ENCODE measurements at regions not wholly inside any gene's neighbourhood (a gene's known extent, or its start where the extent isn't known, plus 50 kb on each side); places are given as distances from the start of the nearest gene placed in this dataset.

DNA sequence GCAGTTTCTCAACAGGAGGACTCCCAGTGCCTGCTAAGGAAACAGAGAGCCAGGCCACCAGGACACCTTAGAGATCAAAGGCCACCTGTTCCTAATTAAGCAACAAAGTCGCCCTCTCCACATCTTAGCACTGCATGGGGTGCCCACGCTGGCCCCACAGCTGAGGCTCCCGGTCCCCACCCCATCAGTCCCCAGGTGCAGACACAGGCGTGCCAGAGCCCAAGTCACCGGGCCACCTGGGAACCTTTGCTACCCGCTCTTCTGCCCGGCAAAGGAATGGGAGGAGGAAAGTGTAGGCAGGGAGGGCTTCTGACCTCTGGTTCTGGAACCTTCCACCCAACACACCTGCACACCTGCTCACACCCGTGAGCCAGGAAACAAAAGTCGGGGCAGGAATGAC is 85.5 kb upstream of the PRR5 start:
- DNase-seq (ENCODE audit: extremely low read depth in 1 of 2, low read depth in 1 of 2), result no peak

DNA sequence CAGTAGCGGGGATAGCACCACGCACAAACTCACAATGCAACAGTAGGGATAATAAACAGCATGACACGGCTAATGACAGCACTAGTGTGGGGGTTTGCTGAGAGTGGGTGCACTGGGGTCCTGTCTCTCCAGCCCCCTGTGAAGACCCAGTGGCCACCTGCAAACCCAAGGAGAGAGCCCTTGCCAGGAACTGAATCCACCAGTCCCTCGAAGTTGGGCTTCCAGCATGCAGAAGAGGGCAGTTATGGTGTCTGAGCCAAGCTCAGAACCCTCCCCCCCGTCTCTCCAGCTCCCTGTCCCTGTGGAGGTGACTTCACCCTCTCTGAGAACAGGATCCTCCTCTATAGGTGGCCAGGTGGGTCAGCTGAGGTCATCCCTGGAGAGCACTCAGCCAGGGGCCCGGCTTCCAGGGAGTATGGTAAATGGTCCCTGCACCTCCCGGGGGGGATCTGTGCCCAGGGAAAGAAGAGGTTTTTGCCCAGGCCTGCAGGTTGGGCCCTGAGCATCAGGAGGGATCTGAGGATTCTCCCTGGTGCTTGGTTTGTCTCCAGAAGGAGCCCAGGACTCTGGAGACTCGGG is 86.3 kb upstream of the PRR5 start:
- DNase-seq (ENCODE audit: extremely low read depth in 1 of 2, low read depth in 1 of 2), result no peak

DNA sequence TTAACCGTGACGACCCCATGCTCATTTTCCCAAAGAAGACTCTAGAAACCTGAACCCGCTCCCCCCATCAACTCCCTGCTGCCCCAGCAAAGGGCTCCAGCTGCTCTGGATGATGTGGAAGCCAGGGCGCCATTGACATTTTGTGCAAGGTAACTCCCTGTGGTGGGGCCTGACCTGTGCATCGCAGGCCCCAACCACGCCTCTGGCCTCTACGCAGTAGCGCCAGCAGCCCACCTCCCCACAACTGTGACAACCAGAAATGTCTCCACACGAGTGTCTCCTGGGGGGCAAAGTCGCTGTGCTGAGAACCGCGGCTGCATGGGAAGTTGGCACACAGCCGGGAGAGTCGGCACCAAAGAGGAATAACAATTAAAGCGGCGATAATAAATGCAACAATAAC is 86.9 kb upstream of the PRR5 start:
- no peak for DNase-seq (ENCODE audit: extremely low read depth in 1 of 2, low read depth in 1 of 2)

DNA sequence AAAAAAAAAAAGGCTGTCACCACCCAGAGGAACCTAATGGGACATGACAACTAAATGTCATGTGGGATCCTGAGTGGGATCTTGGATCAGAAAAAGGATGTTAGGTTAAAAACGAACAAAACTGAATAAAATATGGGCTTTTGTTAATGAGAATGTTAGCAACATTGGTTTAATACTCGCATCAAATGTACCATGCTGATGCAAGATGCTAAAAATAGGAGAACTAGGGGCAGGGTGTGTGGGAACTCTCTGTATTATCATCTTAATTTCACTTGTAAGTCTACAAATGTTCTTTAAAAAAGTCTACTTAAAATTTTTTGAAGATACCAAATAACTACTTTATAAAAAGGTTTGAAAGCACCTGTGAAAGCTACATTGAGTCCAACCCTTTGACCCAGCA is 88.8 kb upstream of the PRR5 start:
- DNase-seq (ENCODE audit: extremely low read depth in 1 of 2, low read depth in 1 of 2), result no peak

DNA sequence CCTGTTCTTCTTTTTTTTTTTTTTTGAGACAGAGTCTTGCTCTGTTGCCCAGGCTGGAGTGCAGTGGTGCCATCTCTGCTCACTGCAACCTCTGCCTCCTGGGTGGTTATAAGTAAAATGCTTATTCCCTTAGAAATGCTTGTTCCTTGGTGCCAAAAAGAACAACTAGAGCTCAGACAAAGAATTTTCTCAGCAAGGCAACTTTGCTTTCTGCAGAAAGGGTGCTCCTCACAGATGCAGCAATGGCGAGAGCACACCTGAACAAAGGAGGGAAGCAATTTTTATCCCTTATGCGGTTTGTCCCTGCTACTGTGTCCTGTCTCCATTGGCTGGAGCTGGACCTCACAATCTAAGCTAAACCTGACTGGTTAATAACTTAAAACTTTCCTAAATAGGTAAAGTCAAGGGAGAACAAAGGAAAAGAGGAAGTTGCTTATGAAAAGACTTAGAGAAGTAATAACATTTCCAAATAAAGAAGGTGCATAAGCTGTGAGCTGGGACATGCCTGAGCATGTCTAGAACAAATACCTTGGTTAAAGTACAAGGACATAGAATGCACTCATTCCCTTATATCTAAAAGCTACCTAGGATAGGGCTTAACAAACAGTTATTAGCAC is 90.0 kb upstream of the PRR5 start:
- no peak for DNase-seq (ENCODE audit: extremely low read depth in 1 of 2, low read depth in 1 of 2)

DNA sequence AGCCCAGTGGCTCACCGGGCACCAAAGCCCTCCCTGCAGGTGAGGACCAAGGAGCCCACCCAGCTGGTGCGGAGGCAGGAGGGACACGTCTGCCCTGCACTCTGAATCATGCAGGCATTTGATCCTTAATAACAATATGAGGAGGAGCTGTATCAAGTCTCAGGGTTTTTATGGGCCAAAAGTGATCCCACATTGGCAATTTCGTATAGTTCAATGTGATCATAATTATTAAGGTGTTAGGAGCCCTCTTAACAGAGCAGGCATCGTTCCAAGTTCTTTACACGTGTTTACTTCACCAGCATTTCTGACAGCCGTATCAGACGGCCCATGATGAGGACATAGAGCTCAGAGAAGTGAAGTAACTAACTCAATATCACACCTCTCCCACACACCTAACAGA is 91.9 kb upstream of the PRR5 start:
- no peak for DNase-seq (ENCODE audit: extremely low read depth in 1 of 2, low read depth in 1 of 2)

DNA sequence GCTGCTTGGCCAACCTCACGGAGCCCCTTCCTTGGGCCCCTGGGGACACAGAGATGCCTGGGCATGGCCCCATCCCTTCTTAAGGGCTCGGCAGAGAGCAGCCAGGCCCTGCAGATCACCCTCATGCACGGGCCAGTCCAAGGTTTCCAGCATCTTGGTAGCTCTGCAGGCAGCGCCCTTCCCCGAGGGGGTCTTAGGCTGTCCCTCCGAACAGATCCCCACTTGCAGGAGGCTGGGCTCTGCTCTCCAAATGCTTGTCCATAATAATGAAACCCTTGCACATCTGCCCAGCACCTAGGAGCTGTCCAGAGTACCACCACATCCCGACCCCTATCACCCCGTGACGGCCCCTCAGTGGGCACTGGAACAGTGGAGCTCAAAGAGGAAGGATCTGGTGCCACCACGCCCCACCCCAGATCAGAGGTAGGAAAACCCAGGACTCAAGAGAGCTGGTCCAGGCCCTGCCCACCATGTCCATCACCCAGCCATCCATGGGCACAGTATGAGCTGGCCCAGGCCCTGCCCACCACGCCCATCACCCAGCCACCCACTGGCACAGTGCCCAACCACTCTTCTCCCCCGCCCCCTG is 92.5 kb upstream of the PRR5 start:
- DNase-seq (ENCODE audit: extremely low read depth in 1 of 2, low read depth in 1 of 2), result no peak

DNA sequence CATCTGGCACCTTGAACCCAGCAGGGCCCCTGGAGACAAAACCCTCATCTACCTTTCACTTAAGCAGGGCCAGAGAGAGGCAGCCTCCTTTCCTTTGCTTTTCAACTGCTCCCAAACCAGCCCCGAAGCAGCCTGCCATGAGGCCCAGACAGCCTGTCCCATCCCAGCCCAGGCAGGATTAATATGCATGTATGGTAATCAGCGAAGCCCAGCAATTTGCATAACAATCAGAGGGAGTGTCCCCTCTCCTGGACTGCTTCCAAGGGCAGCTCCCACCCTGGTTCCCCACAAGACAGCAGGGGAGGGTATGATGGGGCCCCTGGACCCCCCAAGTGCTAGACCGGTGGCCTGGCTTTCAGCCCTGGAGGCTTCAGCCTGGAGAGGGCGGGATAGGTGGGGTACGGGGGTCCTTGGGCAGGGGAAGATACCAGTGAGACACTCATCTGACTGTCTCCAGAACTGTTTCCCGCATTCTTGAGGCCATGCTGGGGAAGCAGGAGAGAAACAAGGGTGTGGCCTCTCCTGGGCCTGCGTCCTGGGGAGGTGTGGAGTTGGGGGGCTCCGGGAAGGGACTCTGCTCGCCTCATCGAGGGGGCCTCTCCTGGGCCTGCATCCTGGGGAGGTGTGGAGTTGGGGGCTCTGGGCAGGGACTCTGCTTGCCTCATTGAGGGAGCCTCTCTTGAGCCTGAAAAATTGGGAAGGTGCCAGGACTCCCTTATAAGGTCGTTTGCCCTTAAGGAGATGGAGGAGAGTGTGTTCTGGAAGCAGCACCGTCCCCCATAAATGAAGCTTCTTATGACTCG is 93.2 kb upstream of the PRR5 start:
- no peak for DNase-seq (ENCODE audit: extremely low read depth in 1 of 2, low read depth in 1 of 2)

DNA sequence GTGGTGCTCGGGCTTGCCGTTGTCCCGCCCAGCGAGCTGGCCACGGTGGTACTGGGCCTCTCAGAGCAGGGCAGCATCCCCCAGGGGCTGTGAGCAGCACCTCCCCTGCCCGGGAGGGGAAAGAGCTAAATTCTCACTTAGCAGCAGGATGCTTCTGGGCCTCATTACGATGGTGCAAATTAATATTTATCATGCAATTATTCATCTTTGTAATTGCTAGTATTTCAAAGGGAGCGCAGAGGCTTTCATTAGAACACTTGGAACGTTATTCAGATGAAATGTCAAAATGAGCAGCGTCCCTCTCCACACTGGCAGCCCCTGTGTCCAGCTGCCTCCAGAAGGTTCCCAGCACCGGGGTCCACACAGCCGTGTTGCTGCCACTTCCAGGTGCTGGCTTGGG is 95.9 kb upstream of the PRR5 start:
- no peak for DNase-seq (ENCODE audit: extremely low read depth in 1 of 2, low read depth in 1 of 2)

DNA sequence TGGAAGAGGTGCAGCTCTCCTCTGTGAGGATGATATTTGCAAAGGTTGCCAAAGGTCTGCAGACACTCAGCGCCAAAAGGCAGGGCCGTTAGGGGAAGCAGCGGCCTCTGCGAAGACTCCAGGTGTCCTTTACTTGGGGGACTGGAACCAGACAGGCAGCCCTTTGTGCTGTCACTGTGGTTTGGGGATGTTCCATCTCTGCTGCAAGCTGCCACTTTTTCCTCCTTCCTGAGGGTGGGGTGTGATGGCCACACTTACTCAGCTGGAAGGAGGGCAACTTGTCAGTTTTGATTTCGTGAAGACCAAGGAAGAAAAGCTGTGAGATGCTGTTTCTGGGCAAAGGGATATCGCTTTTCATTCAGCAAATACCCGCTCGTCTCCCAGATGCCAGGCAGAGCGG is 96.5 kb upstream of the PRR5 start:
- DNase-seq (ENCODE audit: extremely low read depth in 1 of 2, low read depth in 1 of 2), result no peak

DNA sequence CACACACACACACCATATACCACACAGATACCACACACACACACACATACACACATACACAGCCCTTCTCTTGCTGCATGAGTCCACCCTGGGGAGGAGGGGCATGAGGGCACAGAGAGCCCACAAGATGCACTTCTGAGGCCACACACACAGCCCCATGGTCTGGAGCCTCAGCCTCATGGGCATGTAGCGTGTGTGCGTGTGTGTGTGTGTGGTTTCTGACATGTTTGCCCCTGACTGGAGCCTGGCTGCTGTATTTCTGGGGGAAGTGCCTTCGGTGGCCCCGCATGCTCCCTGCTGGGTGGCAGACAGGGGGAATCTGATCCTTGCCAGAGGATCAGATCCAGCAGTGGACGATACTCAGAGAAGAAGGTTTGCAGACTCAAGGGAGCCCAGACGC is 97.0 kb upstream of the PRR5 start:
- DNase-seq (ENCODE audit: extremely low read depth in 1 of 2, low read depth in 1 of 2), result no peak

DNA sequence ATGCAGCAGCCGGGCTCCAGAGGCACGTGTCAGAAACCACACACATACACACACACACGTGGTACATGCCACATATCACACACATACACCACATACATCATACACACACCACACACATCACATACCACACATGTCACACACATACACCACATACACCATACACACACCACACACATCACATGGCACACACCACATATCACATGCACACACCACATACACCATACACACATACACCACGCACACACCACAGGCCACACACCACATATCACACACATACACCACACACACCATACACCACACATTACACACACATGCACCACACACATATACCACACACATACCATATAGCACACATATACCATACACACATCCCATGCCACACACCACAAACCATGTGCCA is 97.5 kb upstream of the PRR5 start:
- DNase-seq (ENCODE audit: extremely low read depth in 1 of 2, low read depth in 1 of 2), result no peak

DNA sequence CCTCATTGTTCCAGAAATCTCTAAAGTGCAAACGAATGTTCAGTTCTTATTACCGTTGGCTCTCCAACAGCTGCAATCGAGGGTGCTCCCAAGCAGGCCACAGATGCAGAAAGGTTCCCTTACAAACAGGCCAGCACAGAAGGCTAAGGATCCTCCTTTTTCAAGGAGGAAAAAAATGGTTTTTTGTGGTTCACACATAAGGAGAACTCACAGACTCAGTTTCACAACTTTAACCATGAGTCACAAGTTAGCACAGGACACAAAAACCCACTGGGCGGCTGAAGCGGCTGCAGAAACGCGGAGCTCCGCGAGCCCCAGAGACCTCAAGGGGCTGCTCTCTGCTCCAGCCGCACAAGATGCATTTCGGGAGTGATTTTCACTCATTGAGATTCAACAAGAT is 98.2 kb upstream of the PRR5 start:
- no peak for DNase-seq (ENCODE audit: extremely low read depth in 1 of 2, low read depth in 1 of 2)

DNA sequence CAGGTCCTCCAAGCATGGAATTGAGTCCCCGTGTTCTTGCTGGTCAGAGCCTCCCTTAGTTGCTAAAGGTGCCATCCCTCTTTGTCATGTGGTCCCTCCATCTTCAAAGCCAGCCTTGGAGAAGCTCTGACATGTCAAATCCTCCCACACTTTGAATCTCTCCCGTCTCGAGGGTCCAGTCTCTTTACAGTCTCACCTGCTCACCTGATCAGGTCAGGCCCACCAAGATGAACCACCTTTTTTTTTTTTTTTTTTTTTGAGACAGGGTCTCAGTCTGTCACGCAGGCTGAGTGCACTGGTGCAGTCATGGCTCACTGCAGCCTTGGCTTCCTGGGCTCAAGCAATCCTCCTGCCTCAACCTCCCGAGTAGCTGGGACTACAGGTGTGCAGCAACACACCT is 100.3 kb upstream of the PRR5 start:
- DNase-seq (ENCODE audit: extremely low read depth in 1 of 2, low read depth in 1 of 2), result no peak

DNA sequence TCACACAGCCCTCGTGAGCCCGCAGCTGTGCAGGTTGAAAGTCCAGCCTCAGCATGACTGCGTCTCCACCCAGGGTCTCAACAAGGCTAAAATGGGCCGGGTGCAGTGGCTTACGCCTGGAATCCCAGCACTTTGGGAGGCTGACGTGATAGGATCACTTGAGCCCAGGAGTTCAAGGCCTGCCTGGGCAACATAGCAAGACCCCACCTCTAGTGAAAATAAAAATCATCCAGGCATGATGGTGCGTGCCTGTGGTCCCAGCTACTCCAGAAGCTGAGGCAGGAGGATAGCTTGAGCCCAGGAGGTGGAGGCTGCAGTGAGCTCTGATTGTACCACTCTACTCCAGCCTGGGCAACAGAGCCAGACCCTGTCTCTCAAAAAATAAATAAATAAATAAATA is 100.8 kb upstream of the PRR5 start:
- DNase-seq (ENCODE audit: extremely low read depth in 1 of 2, low read depth in 1 of 2), result no peak

DNA sequence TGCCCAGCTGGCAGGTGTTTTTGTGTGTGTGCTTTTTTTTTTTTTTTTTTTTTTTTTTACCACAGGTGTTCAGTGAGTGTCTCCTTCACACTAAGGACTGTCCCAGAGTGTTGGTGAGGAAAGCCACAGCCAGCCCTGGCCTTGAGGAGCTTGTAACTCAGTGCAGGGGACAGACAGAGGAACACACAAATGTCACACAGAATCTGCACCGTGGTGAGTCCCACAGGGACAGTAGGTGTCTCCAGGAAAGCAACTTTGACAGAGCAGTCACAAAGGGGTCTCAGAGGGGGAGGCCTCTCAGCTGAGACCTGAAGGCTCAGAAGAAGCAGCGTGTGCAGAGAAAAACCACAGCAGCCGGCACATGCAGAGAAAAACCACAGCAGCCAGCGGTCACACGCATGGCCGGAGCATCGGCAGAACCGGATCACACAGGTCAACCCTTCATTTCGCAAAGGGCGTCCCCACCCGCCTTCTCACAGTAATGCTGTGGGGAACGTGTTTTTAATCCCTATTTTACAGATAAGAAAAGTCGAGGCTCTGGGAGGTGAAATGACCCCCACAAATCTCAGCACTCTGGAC is 101.7 kb upstream of the PRR5 start:
- no peak for DNase-seq (ENCODE audit: extremely low read depth in 1 of 2, low read depth in 1 of 2)

DNA sequence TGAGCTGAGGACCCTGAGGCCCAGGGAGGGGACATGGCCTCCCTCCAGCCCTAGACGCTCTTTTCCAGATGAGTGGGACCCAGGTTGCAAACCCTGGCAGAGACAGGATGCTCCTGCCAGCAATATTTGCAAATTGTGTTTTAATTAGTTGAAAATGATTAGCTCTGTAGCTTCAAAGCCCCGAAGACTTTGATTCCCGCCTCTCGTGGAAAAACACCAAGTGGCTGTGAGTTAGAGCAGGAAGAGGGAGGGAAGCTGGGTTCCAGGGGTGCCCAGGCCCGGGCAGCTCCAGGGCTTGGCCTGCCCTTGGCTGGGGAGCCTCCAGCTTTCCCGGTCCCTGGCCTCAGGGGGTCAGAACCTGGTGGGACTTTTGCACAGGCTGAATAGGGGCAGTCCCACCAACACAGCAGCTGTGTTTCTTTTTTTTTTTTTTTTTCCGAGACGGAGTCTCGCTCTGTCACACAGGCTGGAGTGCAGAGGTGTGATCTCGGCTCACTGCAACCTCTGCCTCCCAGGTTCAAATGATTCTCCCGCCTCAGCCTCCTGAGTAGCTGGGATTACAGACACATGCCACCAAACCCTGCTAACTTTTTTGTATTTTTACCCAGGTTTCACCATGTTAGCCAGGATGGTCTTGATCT is 101.6 kb upstream of the RTL6 start:
- no peak for DNase-seq (ENCODE audit: extremely low read depth in 1 of 2, low read depth in 1 of 2)

DNA sequence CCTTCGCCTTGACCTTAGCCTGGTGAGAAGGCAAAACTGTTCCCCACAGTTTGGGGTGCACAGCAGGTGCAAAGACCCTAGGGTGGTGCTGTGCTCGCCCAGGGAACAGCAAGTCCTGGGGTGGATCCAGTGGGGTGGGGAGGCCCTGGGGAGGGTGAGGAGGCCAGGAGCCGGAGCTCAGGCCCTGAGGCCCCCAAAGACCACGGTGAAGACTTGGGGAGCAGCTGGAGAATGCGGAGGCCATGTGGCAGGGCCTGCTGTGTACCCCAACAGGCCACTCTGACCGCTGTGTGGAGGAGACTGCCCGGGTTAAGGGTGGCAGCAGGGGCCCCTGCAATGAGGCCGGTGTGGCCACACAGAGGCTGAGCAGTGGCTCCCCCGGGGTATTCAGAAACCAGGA is 101.1 kb upstream of the RTL6 start:
- DNase-seq (ENCODE audit: extremely low read depth in 1 of 2, low read depth in 1 of 2), result no peak

DNA sequence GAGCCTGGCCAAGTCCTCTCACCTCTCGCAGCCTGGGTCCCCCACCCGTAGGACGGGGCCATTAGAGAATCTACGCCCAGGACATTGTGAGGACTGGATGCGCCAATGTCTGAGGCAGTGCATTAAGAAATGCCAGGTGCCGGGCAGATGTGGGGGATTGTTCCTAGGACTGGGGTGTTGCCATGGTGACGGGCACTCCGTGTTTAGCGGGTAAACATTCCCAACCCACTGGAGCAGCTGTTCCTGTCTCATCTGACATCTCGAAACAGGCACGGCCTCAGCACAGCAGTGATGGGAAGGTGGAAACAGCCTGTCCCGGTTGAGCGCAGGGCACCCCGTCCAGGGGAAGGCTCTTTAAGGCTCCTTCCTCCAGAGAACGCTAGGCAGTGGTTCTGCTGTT is 99.6 kb upstream of the RTL6 start:
- DNase-seq (ENCODE audit: extremely low read depth in 1 of 2, low read depth in 1 of 2), result no peak

DNA sequence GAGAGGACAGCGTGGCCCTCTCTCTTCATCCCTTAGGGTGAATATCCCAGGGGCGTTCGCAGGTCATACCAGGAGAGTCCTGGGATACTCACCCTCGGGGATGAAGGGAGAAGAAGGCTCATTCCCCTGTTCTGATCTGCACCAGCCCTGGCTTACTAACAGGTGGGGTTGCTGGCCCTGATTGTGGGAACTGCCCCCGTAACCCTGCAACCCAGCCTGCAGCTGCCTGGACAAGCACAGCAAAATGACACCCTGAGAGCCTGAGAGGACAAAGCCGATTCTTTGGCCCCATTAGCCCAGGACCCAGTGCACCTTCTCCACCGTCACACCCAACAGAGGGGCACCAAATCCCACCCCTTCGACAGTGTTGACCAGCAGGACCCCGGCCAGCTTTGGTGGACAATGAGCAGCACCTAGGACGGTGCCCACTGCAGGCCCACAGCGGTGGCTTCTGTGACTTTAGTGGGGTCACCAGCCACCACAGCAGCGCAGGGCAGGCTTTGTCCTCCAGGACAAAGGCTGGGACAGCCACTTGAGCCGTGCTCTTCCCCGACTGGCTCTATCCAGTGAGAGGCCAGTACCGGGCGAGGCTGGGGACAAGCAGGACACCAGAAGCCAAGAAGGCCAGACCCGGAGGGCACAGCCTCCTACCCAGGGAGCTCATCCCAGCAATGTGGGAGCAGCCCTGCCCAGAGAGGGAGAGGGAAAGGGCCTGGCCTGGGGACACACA is 98.5 kb upstream of the RTL6 start:
- DNase-seq (ENCODE audit: extremely low read depth in 1 of 2, low read depth in 1 of 2), result no peak
